HG02759 (cell line): ENCODE measurements at regions not wholly inside any gene's neighbourhood (a gene's known extent, or its start where the extent isn't known, plus 50 kb on each side); places are given as distances from the start of the nearest gene placed in this dataset.
"Not testable (repeated sequence)": the region's sequence is repeated elsewhere in the genome, so short reads cannot be mapped to it uniquely, and the experiment has no call there.

ENCODE experiments used
- ATAC-seq: cut with Tn5 transposase; IDR thresholded peaks from one replicate; pipeline ENCODE4 v1.9.1; 2021; ENCODE audit warnings: mild to moderate bottlenecking, moderate library complexity; ENCODE audit not compliant: unreplicated experiment

GRCh38 chr10:29189256-29189655 is 99.6 kb upstream of the LYZL1 start:
- no peak for ATAC-seq

DNA sequence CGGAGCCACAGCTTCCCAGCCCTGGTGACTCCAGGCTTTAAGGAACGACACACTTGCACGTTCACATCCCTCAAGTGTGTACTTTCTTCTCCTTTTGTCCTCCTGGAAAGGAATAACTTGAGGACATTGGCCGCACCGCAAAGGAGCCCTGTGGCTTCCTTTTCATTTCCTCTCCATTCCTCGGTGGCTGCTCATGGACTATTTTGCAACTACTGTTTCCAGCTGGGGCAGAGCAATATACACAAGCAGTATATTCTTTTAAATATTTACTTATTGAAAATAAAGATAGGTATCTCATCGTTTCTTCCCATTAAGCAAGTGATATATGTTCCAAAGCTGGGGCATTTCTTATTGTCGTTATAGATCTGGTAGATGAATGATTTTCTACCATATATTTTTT is 97.2 kb upstream of the LYZL1 start:
- no peak for ATAC-seq

DNA sequence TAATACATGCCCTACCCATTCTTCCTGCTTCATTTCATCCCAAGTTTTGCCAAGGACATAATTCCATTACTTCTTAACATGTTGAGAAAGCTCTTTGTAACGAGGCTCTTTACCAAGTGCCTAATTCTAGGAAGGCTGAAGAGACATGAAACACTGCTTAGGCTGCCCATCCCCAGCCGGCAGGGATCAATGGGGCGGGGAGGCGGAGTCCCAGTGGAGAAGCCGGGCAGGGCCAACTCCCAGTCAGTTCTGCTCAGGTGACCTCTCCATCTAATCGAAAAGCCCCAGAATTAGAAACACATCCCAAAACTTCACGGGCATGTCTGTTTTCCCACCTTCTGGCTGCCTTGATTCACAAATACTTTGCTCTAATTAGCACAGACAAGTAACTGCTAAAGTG is 89.5 kb upstream of the LYZL1 start:
- no peak for ATAC-seq

DNA sequence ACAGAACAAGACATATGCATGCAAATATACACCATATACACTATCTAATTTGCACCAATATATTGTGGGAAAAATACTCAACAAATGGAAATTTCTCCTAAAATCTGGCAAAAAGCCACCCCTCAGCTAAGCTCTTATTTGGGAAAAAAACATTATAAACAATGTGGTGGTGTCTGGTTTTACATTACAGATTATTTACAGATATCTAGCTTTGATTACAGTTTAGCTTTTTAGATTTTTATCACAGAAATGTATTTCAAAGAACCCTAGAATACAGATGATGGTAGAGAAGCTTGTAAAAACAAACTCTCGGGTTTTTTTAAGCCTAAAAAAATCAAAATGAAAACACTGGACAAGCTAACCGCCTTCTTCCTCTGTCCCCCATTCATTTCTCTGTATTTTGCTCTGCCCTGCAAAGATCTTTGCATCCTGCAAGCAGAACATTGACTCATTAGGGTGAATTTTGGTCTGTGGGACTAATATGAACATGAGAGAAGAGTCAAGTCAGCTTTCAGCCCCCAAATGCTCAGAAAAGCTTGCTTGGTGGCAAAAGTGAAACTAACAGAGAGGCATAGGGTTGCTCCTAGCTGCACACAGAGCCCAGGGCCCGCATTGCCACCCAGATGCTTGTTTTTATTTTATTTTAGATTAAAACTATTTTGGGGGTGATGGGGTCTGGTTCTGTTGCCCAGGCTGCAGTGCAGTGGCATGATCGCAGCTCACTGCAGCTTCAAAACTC is 88.8 kb upstream of the LYZL1 start:
- ATAC-seq: no peak

- no peak for ATAC-seq
These were observed 86.4 kb upstream of the LYZL1 start for GRCh38 chr10:29202386-29202940.

- ATAC-seq: no peak
These were observed 85.4 kb upstream of the LYZL1 start for GRCh38 chr10:29203432-29203831.

- no peak for ATAC-seq
These were observed 84.6 kb upstream of the LYZL1 start for GRCh38 chr10:29204070-29204800.

DNA sequence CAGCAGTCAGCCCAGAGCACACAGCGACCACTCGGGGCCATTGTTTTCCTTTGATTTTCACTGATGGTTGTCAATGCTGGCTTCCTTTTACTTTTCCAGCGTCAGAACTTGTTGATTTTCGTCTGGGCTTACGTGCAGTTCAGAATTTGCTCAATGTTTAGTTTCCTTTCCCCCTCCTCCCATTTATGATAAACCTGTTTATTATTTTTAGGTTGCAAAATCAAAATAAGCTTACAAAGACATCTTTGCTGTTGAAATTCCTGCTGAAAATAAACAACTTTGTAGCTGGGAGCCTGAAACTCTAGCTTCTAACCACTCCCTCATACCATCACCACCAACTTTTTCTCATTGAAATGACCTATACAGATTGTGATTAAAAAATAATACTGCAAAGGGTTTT is 83.1 kb upstream of the LYZL1 start:
- ATAC-seq: no peak

GRCh38 chr10:29208845-29209244 is 80.0 kb upstream of the LYZL1 start:
- ATAC-seq: no peak

GRCh38 chr10:29209830-29210229 is 79.0 kb upstream of the LYZL1 start:
- no peak for ATAC-seq

GRCh38 chr10:29210266-29210868 is 78.5 kb upstream of the LYZL1 start:
- no peak for ATAC-seq

DNA sequence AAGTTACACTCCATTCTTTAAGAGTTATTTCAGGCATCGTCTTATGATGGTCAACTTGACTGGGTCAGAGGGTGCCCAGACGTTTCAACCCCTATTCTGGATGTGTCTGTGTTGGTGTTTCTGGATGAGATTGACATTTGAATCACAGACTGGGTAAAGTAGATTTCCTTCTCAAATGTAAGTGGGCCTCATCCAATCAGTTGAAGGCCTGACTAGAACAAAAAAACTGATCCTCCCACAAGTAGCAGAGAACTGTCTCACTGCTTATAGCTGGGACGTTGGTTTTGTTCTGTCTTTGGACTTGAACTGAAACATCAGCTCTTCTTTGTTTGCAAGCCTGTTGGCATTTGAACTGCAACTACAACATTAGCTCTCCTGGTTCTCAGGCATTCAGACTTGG is 76.3 kb upstream of the LYZL1 start:
- no peak for ATAC-seq

DNA sequence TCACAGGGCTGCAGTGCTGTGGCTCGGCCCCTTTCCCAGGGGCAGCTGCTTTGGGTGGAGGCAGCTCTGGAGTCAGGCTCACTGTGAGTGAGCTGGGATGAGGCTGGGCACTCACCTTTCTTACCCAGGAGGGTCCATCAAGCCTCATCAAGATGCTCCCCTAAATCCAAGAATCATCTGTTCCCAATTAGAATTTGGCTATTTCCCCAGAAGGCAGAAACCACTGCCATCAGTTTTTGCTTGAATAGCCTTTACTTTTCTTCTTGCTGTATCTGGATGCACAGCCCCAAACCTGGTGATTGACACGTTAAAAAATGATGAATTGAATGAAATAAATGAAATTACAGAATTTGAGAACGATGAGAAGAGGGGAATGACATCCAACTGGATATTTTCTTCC is 74.3 kb upstream of the LYZL1 start:
- ATAC-seq: no peak

GRCh38 chr10:29217292-29217738 is 71.6 kb upstream of the LYZL1 start:
- no peak for ATAC-seq

GRCh38 chr10:29223326-29223725 is 65.5 kb upstream of the LYZL1 start:
- ATAC-seq: no peak

DNA sequence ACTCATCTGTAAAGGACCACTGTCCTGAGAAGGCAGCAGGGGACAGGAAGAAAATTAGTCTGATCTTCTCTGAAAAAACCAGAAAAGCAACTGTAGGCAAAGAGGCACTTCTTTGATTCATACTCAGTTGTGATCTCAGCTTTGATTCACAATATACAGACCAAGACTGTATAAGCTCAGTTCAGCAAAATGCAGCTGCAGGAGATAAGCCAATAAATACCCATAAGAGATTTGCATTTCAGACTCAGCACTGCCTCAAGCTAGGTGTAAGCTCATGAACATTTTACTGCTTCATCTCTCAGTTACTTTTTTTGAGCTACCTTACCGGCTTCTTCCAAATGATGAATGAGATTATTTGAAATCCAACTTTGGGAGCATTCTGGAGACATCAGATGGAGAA is 64.2 kb upstream of the LYZL1 start:
- no peak for ATAC-seq

- ATAC-seq: no peak
These were observed 61.7 kb upstream of the LYZL1 start for GRCh38 chr10:29227201-29227600.

GRCh38 chr10:29228562-29228961 is 60.3 kb upstream of the LYZL1 start:
- ATAC-seq: no peak

DNA sequence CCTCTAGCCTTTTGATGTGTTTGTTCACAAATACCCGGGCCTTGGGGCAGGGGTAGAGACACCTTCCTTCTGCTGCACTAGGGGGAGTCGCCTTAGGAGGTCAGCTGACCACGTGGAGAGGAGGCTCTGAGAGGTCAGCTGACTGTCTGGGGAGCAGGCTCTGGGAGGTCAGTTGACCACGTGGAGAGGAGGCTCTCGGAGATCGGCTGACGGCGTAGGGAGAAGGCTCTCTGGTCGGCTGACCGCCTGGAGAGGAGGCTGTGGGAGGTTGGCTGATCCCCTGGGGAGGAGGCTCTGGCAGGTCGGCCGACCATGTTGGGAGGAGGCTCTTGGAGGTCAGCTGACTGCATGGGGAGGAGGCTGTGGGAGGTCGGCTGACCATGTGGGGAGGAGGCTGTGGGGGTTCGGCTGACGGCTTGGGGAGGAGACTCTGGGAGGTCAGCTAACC is 59.6 kb upstream of the LYZL1 start:
- ATAC-seq: no peak

GRCh38 chr10:29236910-29237309 is 52.0 kb upstream of the LYZL1 start:
- ATAC-seq: not testable (repeated sequence)

- no peak for ATAC-seq
These were observed 51.1 kb upstream of the LYZL1 start for GRCh38 chr10:29237786-29238185.
